ENCODE measurements at regions not wholly inside any gene's neighbourhood (a gene's known extent, or its start where the extent isn't known, plus 50 kb on each side); places are given as distances from the start of the nearest gene placed in this dataset.
A peak's percentile ranks its signal among the peaks of the same experiment; 100 is the strongest.

DNA sequence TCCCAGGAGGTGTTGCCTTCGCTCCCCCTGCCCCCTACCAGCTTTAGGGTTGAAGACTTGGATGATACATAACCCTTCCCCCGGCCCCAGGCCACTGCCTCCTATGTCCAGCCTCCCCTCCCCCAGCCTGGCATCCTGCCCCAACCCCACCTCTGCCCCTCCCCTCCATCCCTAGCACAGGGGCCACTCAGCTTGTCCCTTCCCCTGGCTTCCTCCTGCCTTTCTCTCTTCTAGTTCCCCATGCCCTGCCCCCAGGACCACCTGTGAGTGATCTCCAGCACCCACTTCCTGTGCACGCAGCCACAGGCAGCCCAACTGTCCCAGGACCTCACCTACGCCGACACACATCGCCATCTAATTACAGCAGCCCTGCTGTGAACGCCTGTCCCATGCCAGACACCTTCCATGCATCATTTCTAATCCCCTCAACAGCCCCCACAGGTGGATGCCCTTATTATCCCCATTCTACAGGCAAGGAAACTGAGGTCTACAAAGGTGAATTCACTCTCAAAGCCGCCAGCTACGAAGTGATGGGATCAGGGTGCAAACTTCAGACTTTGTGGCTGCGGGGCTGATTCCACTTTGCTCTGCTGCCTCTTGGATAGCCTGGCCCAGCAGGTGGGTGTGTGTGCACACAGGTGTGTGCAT is 82.4 kb upstream of the CHST15 start:
- Histone ChIP-seq H3K27ac (ENCODE audit: extremely low read depth, low read depth, low read length) (no peak overlapping the region), H3K4me3 (ENCODE audit: low read depth, low read length) (no peak overlapping the region), H3K4me1 (ENCODE audit: control insufficient read depth, insufficient read depth, low read length) (no peaks in the 10 kb centered on the region), H3K9me3 (ENCODE audit: control insufficient read depth, insufficient read depth, low read depth, low read length) (no peaks in the 10 kb centered on the region), H3K36me3 (ENCODE audit: control insufficient read depth in 2 of 2, insufficient read depth in 1 of 2, low read length in 2 of 2) (no peaks in the 10 kb centered on the region)
- TF ChIP-seq SCRT1 (tag by site-specific recombination; IDR thresholded peaks at IDR 0.05; ENCODE audit: borderline replicate concordance) (peak; percentile 37; the same call in 1 of the 2 replicates), ZNF114 (tag by site-specific recombination; IDR thresholded peaks at IDR 0.05) (no peak), SCRT2 (tag by site-specific recombination; IDR thresholded peaks at IDR 0.05) (0 out of 2 replicates have a peak, but pooled peaks have one; percentile 24)
- CTCF ChIA-PET = no interaction called here
- POLR2A ChIA-PET = no interaction called here

DNA sequence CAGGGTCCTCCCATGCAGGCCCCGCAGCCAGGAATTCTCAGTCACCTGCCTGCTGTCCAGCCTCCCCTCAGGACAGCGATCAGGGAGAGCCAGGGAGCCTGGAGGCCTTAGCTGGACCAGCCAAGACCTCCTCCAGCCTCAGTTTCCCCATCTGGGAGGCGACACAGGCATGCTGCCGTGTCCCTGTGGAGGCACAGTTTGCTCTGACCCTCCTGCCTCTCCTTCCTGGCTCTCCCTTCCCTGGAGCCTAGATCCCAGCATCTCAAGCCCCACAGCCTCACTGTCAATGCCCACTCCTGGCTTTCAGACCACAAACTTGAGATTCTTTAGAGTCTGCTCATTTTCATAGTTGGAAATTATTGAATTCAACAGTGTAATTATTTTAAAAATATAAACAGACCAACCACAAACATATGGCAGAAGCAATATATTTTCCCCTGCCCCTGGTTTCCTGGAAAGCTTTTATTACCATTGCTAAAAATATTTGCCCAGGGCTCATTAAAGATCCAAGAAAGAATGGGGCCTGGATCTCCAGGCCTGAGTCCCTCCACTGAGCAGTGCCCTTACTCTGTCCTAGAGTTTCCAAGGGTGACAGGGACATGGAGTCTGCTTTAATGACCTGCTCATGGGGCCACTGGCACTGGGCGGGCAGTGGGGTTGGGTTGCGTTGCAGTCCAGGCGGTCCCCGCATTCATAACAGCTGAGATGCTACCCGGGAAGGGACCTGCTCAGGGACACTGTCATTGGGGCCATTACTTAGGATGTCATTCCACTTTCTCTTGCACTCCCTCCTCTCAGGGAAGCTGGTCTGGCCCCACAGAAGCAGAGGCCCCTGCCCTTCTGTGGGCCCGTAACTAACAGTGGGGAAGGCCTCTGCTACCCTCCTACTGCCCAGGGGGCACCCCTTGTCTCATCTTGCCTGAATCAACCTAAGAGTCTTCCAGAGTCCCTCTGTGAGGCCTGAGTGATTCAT is 81.6 kb upstream of the CHST15 start:
- ChIA-PET POLR2A (no interaction called here), CTCF (interaction anchor here (0.7 kb wide), 1 partner anchor 18 kb away, joined by 3 read pairs; no protein-coding TSS in a partner anchor)
- Histone ChIP-seq H3K4me3 (ENCODE audit: low read depth, low read length) (no peak overlapping the region), H3K9me3 (ENCODE audit: control insufficient read depth, insufficient read depth, low read depth, low read length) (no peaks in the 10 kb centered on the region), H3K36me3 (ENCODE audit: control insufficient read depth in 2 of 2, insufficient read depth in 1 of 2, low read length in 2 of 2) (no peaks in the 10 kb centered on the region), H3K4me1 (ENCODE audit: control insufficient read depth, insufficient read depth, low read length) (no peaks in the 10 kb centered on the region), H3K27ac (ENCODE audit: extremely low read depth, low read depth, low read length) (no peak overlapping the region)
- 0 out of 2 replicates have a peak, but pooled peaks have one; percentile 9 for TF ChIP-seq GLIS1 (tag by site-specific recombination; IDR thresholded peaks at IDR 0.05)
- TF ChIP-seq ZIC2 (tag by site-specific recombination; IDR thresholded peaks at IDR 0.05) = peak; percentile 38; the same call in 1 of the 2 replicates
- TF ChIP-seq ZNF785 (tag by site-specific recombination; IDR thresholded peaks at IDR 0.05) = no peak
- TF ChIP-seq ZNF501 (tag by site-specific recombination; IDR thresholded peaks at IDR 0.05) = no peak

DNA sequence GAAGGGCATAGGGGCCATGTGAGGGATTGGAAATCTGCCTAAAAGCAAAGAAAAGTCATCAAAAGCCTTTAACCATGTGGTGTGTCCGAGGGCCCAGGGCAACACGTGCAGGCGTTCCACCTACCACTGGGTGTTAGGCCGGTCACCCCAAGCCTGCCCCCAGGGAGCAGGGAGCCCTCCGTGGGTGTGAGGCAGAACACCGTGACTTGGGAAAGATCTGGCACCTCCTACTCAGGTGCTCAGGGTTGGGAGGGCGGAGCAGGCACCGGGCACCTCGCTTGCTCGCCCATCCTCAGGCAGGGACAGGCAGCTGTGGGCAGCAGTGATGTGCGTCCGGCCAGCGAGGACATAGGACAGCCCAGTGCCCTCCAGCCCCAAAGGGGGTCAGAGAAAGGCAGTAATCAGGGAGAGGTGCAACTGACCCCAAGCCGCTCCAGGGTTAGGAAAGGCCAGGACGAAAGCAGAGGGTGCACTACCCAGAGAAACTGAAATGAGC is 80.7 kb upstream of the CHST15 start:
- no peaks in the 10 kb centered on the region for H3K9me3 ChIP-seq (ENCODE audit: control insufficient read depth, insufficient read depth, low read depth, low read length)
- H3K27ac ChIP-seq (ENCODE audit: extremely low read depth, low read depth, low read length) = no peak overlapping the region
- H3K4me3 ChIP-seq (ENCODE audit: low read depth, low read length) = no peak overlapping the region
- ChIA-PET CTCF (interaction anchor here (0.7 kb wide), 1 partner anchor 19 kb away, joined by 3 read pairs; no protein-coding TSS in a partner anchor), POLR2A (no interaction called here)
- H3K36me3 ChIP-seq (ENCODE audit: control insufficient read depth in 2 of 2, insufficient read depth in 1 of 2, low read length in 2 of 2) = no peaks in the 10 kb centered on the region
- no peaks in the 10 kb centered on the region for H3K4me1 ChIP-seq (ENCODE audit: control insufficient read depth, insufficient read depth, low read length)
- TF ChIP-seq TCF7L2 (IDR thresholded peaks at IDR 0.05; ENCODE audit: borderline replicate concordance, low read depth, low read length) (no peak), ZNF76 (tag by site-specific recombination; IDR thresholded peaks at IDR 0.05; ENCODE audit: borderline replicate concordance, low read depth) (no peak), ZNF747 (tag by site-specific recombination; IDR thresholded peaks at IDR 0.05) (no peak), KLF9 (tag by site-specific recombination; IDR thresholded peaks at IDR 0.05; ENCODE audit: low read depth) (no peak), ZNF600 (tag by site-specific recombination; IDR thresholded peaks at IDR 0.05) (no peak), ZNF558 (tag by site-specific recombination; IDR thresholded peaks at IDR 0.05) (no peak), REST (tag by site-specific recombination; IDR thresholded peaks at IDR 0.05) (no peak), ZNF48 (tag by site-specific recombination; IDR thresholded peaks at IDR 0.05) (no peak), ZNF292 (tag by site-specific recombination; IDR thresholded peaks at IDR 0.05; ENCODE audit: borderline replicate concordance, low read depth) (no peak), ZNF354C (tag by site-specific recombination; IDR thresholded peaks at IDR 0.05; ENCODE audit: borderline replicate concordance, low read depth) (no peak), ZNF626 (tag by site-specific recombination; IDR thresholded peaks at IDR 0.05) (no peak), SETDB1 (IDR thresholded peaks at IDR 0.05; ENCODE audit: insufficient read length, low read length) (no peak), GLIS2 (tag by site-specific recombination; IDR thresholded peaks at IDR 0.05) (no peak), HOXC10 (CRISPR knock-in tag; IDR thresholded peaks at IDR 0.05) (no peak), MYNN (tag by site-specific recombination; IDR thresholded peaks at IDR 0.05; ENCODE audit: borderline replicate concordance) (no peak), ZNF214 (tag by site-specific recombination; IDR thresholded peaks at IDR 0.05; ENCODE audit: borderline replicate concordance) (no peak), ZNF335 (tag by site-specific recombination; conservative IDR thresholded peaks at IDR 0.05) (no peak)

All from HEK293 (cell line).